ENCODE measurements at regions not wholly inside any gene's neighbourhood (a gene's known extent, or its start where the extent isn't known, plus 50 kb on each side); places are given as distances from the start of the nearest gene placed in this dataset.

DNA sequence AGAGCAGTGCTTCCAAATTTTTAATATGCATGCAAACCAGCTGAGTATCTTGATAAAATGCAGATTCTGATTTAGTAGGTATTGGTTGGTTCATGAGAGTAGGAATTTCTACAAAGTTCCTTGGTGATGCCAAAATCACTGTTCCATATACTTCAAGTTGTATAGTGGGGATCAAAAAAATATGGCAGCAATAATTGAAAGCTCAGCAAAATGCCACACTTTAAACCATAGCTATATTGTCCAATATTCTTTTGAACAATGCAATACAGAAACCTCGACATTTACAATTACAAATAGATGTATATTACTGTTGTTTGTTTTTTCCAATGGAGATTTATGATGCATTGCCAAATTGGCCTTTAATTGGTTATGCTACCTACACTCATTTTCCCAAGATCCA lies 55.7 kb upstream of the NCAM2 start:
- H3K4me1 ChIP-seq (ENCODE audit: insufficient read depth, insufficient read length), result no peaks in the 10 kb centered on the region
- TF ChIP-seq SUZ12 (IDR thresholded peaks at IDR 0.05; ENCODE audit: extremely low read depth, insufficient read depth, insufficient read length) (no peak), YY1 (IDR thresholded peaks at IDR 0.05; ENCODE audit: insufficient read depth, insufficient read length) (no peak), ZNF274 (IDR thresholded peaks at IDR 0.05; ENCODE audit: low read depth, low read length) (no peak)

DNA sequence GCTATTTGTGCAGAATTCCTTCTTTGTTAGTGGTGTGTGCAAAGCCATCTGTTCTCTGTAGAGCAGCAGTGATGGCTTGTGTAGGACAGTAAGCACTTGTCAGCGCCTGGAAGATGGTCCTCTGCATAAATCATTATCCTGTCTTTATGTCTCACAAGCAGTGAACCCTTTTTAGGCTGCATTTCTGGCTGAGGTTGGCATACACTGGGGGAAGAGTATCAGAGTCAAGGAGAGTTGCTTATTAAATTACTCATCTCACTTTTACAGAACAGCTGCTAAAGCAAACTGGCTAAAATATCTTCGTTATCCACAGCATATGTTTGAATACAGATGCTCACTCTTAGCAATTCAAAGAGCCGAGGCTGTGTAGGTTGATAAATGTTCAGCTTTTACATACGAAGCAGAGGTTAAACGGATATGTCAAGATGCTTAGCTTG lies 54.6 kb upstream of the NCAM2 start:
- no peaks in the 10 kb centered on the region for H3K4me1 ChIP-seq (ENCODE audit: insufficient read depth, insufficient read length)
- H3K9ac ChIP-seq (ENCODE audit: insufficient read length, low read depth), result no peak overlapping the region
- no peak for DNase-seq (ENCODE audit: low read depth, low spot score)
- H3K4me3 ChIP-seq (ENCODE audit: insufficient read length, low read depth), result no peak overlapping the region
- no peaks in the 10 kb centered on the region for H3K9me3 ChIP-seq (ENCODE audit: insufficient read depth, low read length)
- no peaks in the 10 kb centered on the region for H3K27me3 ChIP-seq (ENCODE audit: insufficient read depth, insufficient read length)
- H3K36me3 ChIP-seq (ENCODE audit: insufficient read depth, insufficient read length, low read length), result no peaks in the 10 kb centered on the region
- no peak for TF ChIP-seq ZNF274 (IDR thresholded peaks at IDR 0.05; ENCODE audit: low read depth, low read length)
- TF ChIP-seq YY1 (IDR thresholded peaks at IDR 0.05; ENCODE audit: insufficient read depth, insufficient read length), result no peak
- no peak for TF ChIP-seq SUZ12 (IDR thresholded peaks at IDR 0.05; ENCODE audit: extremely low read depth, insufficient read depth, insufficient read length)

More for the DNA sequence above, 55.7 kb upstream of the NCAM2 start:
- no peak for DNase-seq (ENCODE audit: low read depth, low spot score)
- Histone ChIP-seq H3K27me3 (ENCODE audit: insufficient read depth, insufficient read length) (no peaks in the 10 kb centered on the region), H3K4me3 (ENCODE audit: insufficient read length, low read depth) (no peak overlapping the region), H3K9ac (ENCODE audit: insufficient read length, low read depth) (no peak overlapping the region), H3K9me3 (ENCODE audit: insufficient read depth, low read length) (no peaks in the 10 kb centered on the region), H3K36me3 (ENCODE audit: insufficient read depth, insufficient read length, low read length) (no peaks in the 10 kb centered on the region)

DNA sequence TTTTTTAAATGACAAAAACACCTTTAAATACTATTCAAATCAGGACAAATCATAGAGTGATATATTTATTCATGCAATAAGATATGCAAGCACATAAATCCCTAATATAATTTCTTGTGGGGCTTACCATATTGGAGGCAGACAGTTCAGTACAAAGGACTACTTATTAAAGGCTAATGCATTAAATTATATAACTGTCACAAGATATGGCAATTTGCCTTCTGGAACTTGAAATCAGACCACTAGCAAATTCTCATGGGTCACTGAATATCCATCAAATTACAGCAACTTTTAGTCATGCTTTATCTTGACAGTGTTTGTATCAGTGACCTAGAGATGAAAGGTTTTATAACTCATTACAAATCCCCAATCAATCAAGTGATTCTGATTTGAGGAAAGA lies 54.1 kb upstream of the NCAM2 start:
- no peaks in the 10 kb centered on the region for H3K27me3 ChIP-seq (ENCODE audit: insufficient read depth, insufficient read length)
- TF ChIP-seq ZNF274 (IDR thresholded peaks at IDR 0.05; ENCODE audit: low read depth, low read length) (no peak), YY1 (IDR thresholded peaks at IDR 0.05; ENCODE audit: insufficient read depth, insufficient read length) (no peak), SUZ12 (IDR thresholded peaks at IDR 0.05; ENCODE audit: extremely low read depth, insufficient read depth, insufficient read length) (no peak)

DNA sequence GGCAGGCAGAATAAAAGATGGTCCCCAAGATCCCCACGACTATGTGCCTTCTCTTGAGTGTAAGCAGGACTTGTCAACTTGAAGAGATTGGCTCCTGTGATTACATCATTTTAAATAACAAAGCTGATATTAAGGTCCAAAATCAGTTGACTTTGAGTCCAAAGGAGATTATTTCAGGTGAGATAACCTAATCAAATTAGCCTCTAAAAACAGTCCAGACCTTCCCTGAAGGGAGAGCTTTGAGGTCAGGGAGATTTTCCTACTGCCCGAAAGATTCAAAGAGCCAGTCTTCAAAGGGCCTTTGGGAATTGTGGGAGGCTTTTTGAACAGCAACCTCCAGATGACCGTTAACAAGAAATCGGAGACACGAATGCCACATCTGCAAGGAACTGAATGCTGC lies 51.5 kb upstream of the NCAM2 start:
- H3K4me3 ChIP-seq (ENCODE audit: insufficient read length, low read depth), result no peak overlapping the region
- TF ChIP-seq YY1 (IDR thresholded peaks at IDR 0.05; ENCODE audit: insufficient read depth, insufficient read length), result no peak
- TF ChIP-seq ZNF274 (IDR thresholded peaks at IDR 0.05; ENCODE audit: low read depth, low read length), result no peak
- no peak for TF ChIP-seq SUZ12 (IDR thresholded peaks at IDR 0.05; ENCODE audit: extremely low read depth, insufficient read depth, insufficient read length)
- H3K9me3 ChIP-seq (ENCODE audit: insufficient read depth, low read length), result no peaks in the 10 kb centered on the region
- H3K4me1 ChIP-seq (ENCODE audit: insufficient read depth, insufficient read length), result no peaks in the 10 kb centered on the region
- no peak for DNase-seq (ENCODE audit: low read depth, low spot score)
- no peak overlapping the region for H3K9ac ChIP-seq (ENCODE audit: insufficient read length, low read depth)
- no peaks in the 10 kb centered on the region for H3K36me3 ChIP-seq (ENCODE audit: insufficient read depth, insufficient read length, low read length)
- H3K27me3 ChIP-seq (ENCODE audit: insufficient read depth, insufficient read length), result no peaks in the 10 kb centered on the region

More for the DNA sequence above, 54.1 kb upstream of the NCAM2 start:
- Histone ChIP-seq H3K9ac (ENCODE audit: insufficient read length, low read depth) (no peak overlapping the region), H3K4me3 (ENCODE audit: insufficient read length, low read depth) (no peak overlapping the region), H3K9me3 (ENCODE audit: insufficient read depth, low read length) (no peaks in the 10 kb centered on the region), H3K4me1 (ENCODE audit: insufficient read depth, insufficient read length) (no peaks in the 10 kb centered on the region), H3K36me3 (ENCODE audit: insufficient read depth, insufficient read length, low read length) (no peaks in the 10 kb centered on the region)
- no peak for DNase-seq (ENCODE audit: low read depth, low spot score)

Data from NT2/D1 (cell line).